Prostate gland (tissue), 2 donors: ENCODE measurements at regions not wholly inside any gene's neighbourhood (a gene's known extent, or its start where the extent isn't known, plus 50 kb on each side); places are given as distances from the start of the nearest gene placed in this dataset.

ENCODE experiments used
- POLR2A ChIP-seq: fragments of 450-650 bp; IDR thresholded peaks from one replicate; pipeline ENCODE4 v1.6.1; 2016; ENCODE audit warnings: antibody characterized with exemption, mild to moderate bottlenecking
- POLR2AphosphoS5 ChIP-seq: sonication (generic); formaldehyde crosslinking; IDR thresholded peaks from one replicate; pipeline ENCODE4 v1.6.1; 2017; ENCODE audit warnings: antibody characterized with exemption
- TF ChIP-seq, protein P1 (sequence below), 4 experiments: fragments of 200-600 bp in 2 of 4; fragments of 450-650 bp in 2 of 4; sonication (generic) in 2 of 4; IDR thresholded peaks; 1 replicate in 3 of 4; 2 replicates in 1 of 4; pipeline ENCODE4 v1.5.1; 2016 to 2019; ENCODE audit warnings: antibody characterized with exemption in 4 of 4, mild to moderate bottlenecking in 2 of 4, moderate library complexity in 2 of 4

DNA sequence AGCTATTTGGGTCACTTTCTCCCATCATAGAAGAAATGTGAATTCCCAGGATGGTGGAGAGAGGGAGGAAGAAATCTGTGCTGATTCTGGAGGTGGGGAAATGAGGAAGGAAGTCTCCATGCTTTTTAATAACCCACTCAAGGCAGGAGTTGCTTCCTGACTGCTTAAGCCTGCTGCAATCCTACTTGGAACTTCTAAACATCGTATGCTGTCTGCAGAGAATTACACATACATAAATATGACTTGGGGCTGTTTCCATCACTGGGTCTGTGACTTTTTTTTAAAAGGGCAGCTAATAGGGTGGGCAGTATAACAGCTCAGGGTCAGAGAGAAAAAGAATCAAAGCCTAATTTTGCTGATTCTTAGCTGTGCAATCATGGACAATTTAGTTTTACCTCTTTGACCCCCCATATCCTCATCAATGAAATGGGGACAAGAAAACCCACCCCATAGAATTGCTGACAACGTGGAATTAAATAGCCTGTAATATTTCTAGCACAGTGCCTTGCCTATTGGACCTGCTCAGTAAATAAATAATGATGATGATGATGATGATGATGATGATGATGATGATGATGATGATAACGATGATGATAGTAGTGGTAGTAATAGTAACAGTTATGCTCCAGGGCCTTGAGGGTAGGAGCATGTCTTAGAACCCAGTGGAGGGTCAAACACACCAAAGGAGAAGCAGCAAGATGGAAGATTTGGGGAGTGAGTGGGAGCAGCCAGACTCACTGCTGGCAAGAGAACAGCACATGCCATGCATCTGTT lies 166.7 kb upstream of the LRFN2 start:
- TF ChIP-seq POLR2AphosphoS5 (no peak), POLR2A (no peak)
- TF ChIP-seq, protein P1, sequence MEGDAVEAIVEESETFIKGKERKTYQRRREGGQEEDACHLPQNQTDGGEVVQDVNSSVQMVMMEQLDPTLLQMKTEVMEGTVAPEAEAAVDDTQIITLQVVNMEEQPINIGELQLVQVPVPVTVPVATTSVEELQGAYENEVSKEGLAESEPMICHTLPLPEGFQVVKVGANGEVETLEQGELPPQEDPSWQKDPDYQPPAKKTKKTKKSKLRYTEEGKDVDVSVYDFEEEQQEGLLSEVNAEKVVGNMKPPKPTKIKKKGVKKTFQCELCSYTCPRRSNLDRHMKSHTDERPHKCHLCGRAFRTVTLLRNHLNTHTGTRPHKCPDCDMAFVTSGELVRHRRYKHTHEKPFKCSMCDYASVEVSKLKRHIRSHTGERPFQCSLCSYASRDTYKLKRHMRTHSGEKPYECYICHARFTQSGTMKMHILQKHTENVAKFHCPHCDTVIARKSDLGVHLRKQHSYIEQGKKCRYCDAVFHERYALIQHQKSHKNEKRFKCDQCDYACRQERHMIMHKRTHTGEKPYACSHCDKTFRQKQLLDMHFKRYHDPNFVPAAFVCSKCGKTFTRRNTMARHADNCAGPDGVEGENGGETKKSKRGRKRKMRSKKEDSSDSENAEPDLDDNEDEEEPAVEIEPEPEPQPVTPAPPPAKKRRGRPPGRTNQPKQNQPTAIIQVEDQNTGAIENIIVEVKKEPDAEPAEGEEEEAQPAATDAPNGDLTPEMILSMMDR (IDR thresholded peaks at IDR 0.05), result no peak
